OCI-LY1 (cell line): ENCODE measurements at regions not wholly inside any gene's neighbourhood (a gene's known extent, or its start where the extent isn't known, plus 50 kb on each side); places are given as distances from the start of the nearest gene placed in this dataset.

Source experiments
- H2AFZ ChIP-seq: fragments of 200-600 bp; sonication (generic), shearing (Covaris generic); 2 replicates; pipeline ENCODE4 v1.6.0; 2014; ENCODE audit warnings: antibody characterized with exemption, mild to moderate bottlenecking, low read length
- H3F3A ChIP-seq: fragments of 200-600 bp; sonication (generic), shearing (Covaris generic); 2 replicates; pipeline ENCODE4 v1.6.0; 2014; ENCODE audit warnings: mild to moderate bottlenecking, antibody characterized with exemption, low read length, moderate library complexity; ENCODE audit not compliant: insufficient read depth
- H3K27ac ChIP-seq: fragments of 200-600 bp; sonication (generic); 2 replicates; pipeline ENCODE4 v1.5.1; 2014; ENCODE audit warnings: low read length, mixed run types, mild to moderate bottlenecking, low read depth; ENCODE audit not compliant: poor library complexity, severe bottlenecking
- H3K27me3 ChIP-seq: fragments of 200-600 bp; sonication (generic); 2 replicates; pipeline ENCODE4 v1.6.0; 2014; ENCODE audit warnings: antibody characterized with exemption, mild to moderate bottlenecking, low read length, moderate library complexity; ENCODE audit not compliant: insufficient read depth
- H3K36me3 ChIP-seq: fragments of 200-600 bp; sonication (generic); 2 replicates; pipeline ENCODE4 v1.6.1; 2014; ENCODE audit warnings: mild to moderate bottlenecking, antibody characterized with exemption, low read length, moderate library complexity, mixed read lengths; ENCODE audit not compliant: insufficient read depth
- H3K4me1 ChIP-seq: fragments of 200-600 bp; sonication (generic); 2 replicates; pipeline ENCODE4 v1.5.1; 2014; ENCODE audit warnings: mild to moderate bottlenecking, low read length, moderate library complexity; ENCODE audit not compliant: insufficient read depth, severe bottlenecking
- H3K4me2 ChIP-seq: fragments of 200-600 bp; sonication (generic), shearing (Covaris generic); 2 replicates; pipeline ENCODE4 v1.6.1; 2014; ENCODE audit warnings: low read length
- H3K4me3 ChIP-seq: fragments of 200-600 bp; sonication (generic); 2 replicates; pipeline ENCODE4 v1.5.1; 2014; ENCODE audit warnings: low read length, low read depth, mild to moderate bottlenecking, mixed read lengths; ENCODE audit not compliant: poor library complexity, severe bottlenecking
- H3K79me2 ChIP-seq: fragments of 200-600 bp; shearing (Covaris generic); 2 replicates; pipeline ENCODE4 v1.6.1; 2016; ENCODE audit warnings: mixed run types, low read length, mixed read lengths; ENCODE audit not compliant: insufficient read depth
- H3K9ac ChIP-seq: fragments of 200-600 bp; sonication (generic), shearing (Covaris generic); 2 replicates; pipeline ENCODE4 v1.6.1; 2014; ENCODE audit warnings: mild to moderate bottlenecking, low read length, mixed read lengths
- H3K9me2 ChIP-seq: fragments of 200-600 bp; sonication (generic), shearing (Covaris generic); 2 replicates; pipeline ENCODE4 v1.6.1; 2014; ENCODE audit warnings: low read depth, mild to moderate bottlenecking, low read length, mixed read lengths
- H3K9me3 ChIP-seq: fragments of 200-600 bp; shearing (Covaris generic); 2 replicates; pipeline ENCODE4 v1.6.1; 2014; ENCODE audit warnings: low read length, mixed read lengths
- H4K20me1 ChIP-seq: fragments of 200-600 bp; sonication (generic), shearing (Covaris generic); 2 replicates; pipeline ENCODE4 v1.6.0; 2016; ENCODE audit warnings: mild to moderate bottlenecking, low read length; ENCODE audit not compliant: insufficient read depth
- CTCF ChIP-seq: fragments of 200-600 bp; sonication (generic), shearing (Covaris generic); IDR thresholded peaks from 2 replicates; pipeline ENCODE4 v1.5.1; 2017; ENCODE audit warnings: mild to moderate bottlenecking, antibody characterized with exemption, low read length, moderate library complexity, mixed read lengths
- EZH2 ChIP-seq: fragments of 200-600 bp; sonication (generic), shearing (Covaris generic); IDR thresholded peaks from 2 replicates; pipeline ENCODE4 v1.8.0; 2017; ENCODE audit warnings: borderline replicate concordance, mixed run types, mild to moderate bottlenecking, antibody characterized with exemption, low read length, moderate library complexity, mixed read lengths

- Histone ChIP-seq H3K9ac (no peak overlapping the region), H3K36me3 (no peaks in the 10 kb centered on the region), H3K27me3 (no peaks in the 10 kb centered on the region), H3K27ac (no peak overlapping the region), H3K9me3 (no peaks in the 10 kb centered on the region), H3K4me2 (no peak overlapping the region), H3K4me3 (no peak overlapping the region), H2AFZ (no peak overlapping the region), H3F3A (no peaks in the 10 kb centered on the region), H3K79me2 (no peaks in the 10 kb centered on the region), H4K20me1 (no peaks in the 10 kb centered on the region), H3K9me2 (no peaks in the 10 kb centered on the region), H3K4me1 (no peaks in the 10 kb centered on the region)
- no peak for TF ChIP-seq EZH2
- no peak for TF ChIP-seq CTCF
Observed at GRCh38 chr20:23290761-23291574, 59.6 kb upstream of the NXT1 start.

- H3K9me2 ChIP-seq = no peaks in the 10 kb centered on the region
- H2AFZ ChIP-seq = no peak overlapping the region
- H3F3A ChIP-seq = no peaks in the 10 kb centered on the region
- no peaks in the 10 kb centered on the region for H3K36me3 ChIP-seq
- no peaks in the 10 kb centered on the region for H4K20me1 ChIP-seq
- H3K79me2 ChIP-seq = no peaks in the 10 kb centered on the region
- H3K9ac ChIP-seq = no peak overlapping the region
- H3K4me3 ChIP-seq = no peak overlapping the region
- H3K4me2 ChIP-seq = no peak overlapping the region
- no peaks in the 10 kb centered on the region for H3K4me1 ChIP-seq
- H3K9me3 ChIP-seq = no peaks in the 10 kb centered on the region
- H3K27me3 ChIP-seq = no peaks in the 10 kb centered on the region
- TF ChIP-seq EZH2 (no peak), CTCF (no peak)
- no peak overlapping the region for H3K27ac ChIP-seq
Observed at GRCh38 chr20:23289724-23290395, 60.7 kb upstream of the NXT1 start.

- TF ChIP-seq CTCF (no peak), EZH2 (no peak)
- no peak overlapping the region for H3K4me2 ChIP-seq
- no peaks in the 10 kb centered on the region for H3K9me2 ChIP-seq
- H3K27ac ChIP-seq = no peak overlapping the region
- no peak overlapping the region for H3K4me3 ChIP-seq
- H3K9ac ChIP-seq = no peak overlapping the region
- H3K4me1 ChIP-seq = no peaks in the 10 kb centered on the region
- no peaks in the 10 kb centered on the region for H3K9me3 ChIP-seq
- H3K79me2 ChIP-seq = no peaks in the 10 kb centered on the region
- no peak overlapping the region for H2AFZ ChIP-seq
- H3K36me3 ChIP-seq = no peaks in the 10 kb centered on the region
- H4K20me1 ChIP-seq = no peaks in the 10 kb centered on the region
- H3F3A ChIP-seq = no peaks in the 10 kb centered on the region
- H3K27me3 ChIP-seq = no peaks in the 10 kb centered on the region
Observed at GRCh38 chr20:23289249-23289648, 61.3 kb upstream of the NXT1 start.
